ENCODE measurements at regions not wholly inside any gene's neighbourhood (a gene's known extent, or its start where the extent isn't known, plus 50 kb on each side); places are given as distances from the start of the nearest gene placed in this dataset.

- TF ChIP-seq CTCF (IDR thresholded peaks at IDR 0.05; ENCODE audit: low read length) (no peak), EZH2 (optimal IDR thresholded peaks at IDR 0.05; ENCODE audit: low read depth, low read length) (no peak)
Measured at GRCh38 chr6:14918200-14918907, 327.5 kb upstream of the JARID2 start.

Measured in MM.1S (cell line).